ENCODE measurements at regions not wholly inside any gene's neighbourhood (a gene's known extent, or its start where the extent isn't known, plus 50 kb on each side); places are given as distances from the start of the nearest gene placed in this dataset.
"Not testable (repeated sequence)": the region's sequence is repeated elsewhere in the genome, so short reads cannot be mapped to it uniquely, and the experiment has no call there.

- no peak overlapping the region for H3K4me3 ChIP-seq (ENCODE audit: low read depth, low read length)
- in situ Hi-C loops (cut with HindIII; ENCODE audit: low sequenced_read_pairs): no loop called here
- no peak for TF ChIP-seq CTCF (IDR thresholded peaks at IDR 0.05; ENCODE audit: low read depth, low read length)
- DNase-seq (ENCODE audit: low read depth, low spot score): no peak
These were observed 112.8 kb downstream of the OTOR start for GRCh38 chr20:16860914-16861313.

DNA sequence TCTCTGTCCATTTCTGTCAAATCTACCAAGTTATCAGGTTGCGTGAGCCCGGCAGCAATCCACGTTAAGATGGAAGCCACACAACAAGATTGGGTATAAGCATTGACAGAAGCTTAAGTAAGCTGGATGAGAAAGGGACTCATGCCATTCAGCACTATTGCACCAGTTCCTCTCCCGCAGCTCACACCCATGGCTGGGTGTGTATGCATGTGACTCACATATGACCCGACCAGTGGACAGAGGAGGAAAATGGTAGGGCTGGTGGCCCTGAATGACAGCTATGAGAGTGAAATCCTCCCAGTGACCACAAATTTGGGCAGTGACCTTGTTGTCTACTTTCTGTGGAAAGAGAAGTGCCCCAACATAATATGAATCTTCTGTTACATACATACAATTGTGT, 113.5 kb downstream of the OTOR start:
- H3K4me3 ChIP-seq (ENCODE audit: low read depth, low read length): no peak overlapping the region
- DNase-seq (ENCODE audit: low read depth, low spot score): no peak
- in situ Hi-C loops (cut with HindIII; ENCODE audit: low sequenced_read_pairs): no loop called here
- TF ChIP-seq CTCF (IDR thresholded peaks at IDR 0.05; ENCODE audit: low read depth, low read length): no peak

GRCh38 chr20:16863303-16863702, 115.1 kb downstream of the OTOR start:
- TF ChIP-seq CTCF (IDR thresholded peaks at IDR 0.05; ENCODE audit: low read depth, low read length): no peak
- no peak overlapping the region for H3K4me3 ChIP-seq (ENCODE audit: low read depth, low read length)
- no peak for DNase-seq (ENCODE audit: low read depth, low spot score)
- in situ Hi-C loops (cut with HindIII; ENCODE audit: low sequenced_read_pairs): no loop called here

- H3K4me3 ChIP-seq (ENCODE audit: low read depth, low read length): no peak overlapping the region
- no peak for TF ChIP-seq CTCF (IDR thresholded peaks at IDR 0.05; ENCODE audit: low read depth, low read length)
- no peak for DNase-seq (ENCODE audit: low read depth, low spot score)
- in situ Hi-C loops (cut with HindIII; ENCODE audit: low sequenced_read_pairs): no loop called here
These were observed 115.9 kb downstream of the OTOR start for GRCh38 chr20:16864069-16864468.

- no peak for DNase-seq (ENCODE audit: low read depth, low spot score)
- no peak for TF ChIP-seq CTCF (IDR thresholded peaks at IDR 0.05; ENCODE audit: low read depth, low read length)
- no peak overlapping the region for H3K4me3 ChIP-seq (ENCODE audit: low read depth, low read length)
- in situ Hi-C loops (cut with HindIII; ENCODE audit: low sequenced_read_pairs): no loop called here
These were observed 116.8 kb downstream of the OTOR start for GRCh38 chr20:16864963-16865362.

- TF ChIP-seq CTCF (IDR thresholded peaks at IDR 0.05; ENCODE audit: low read depth, low read length): no peak
- no peak overlapping the region for H3K4me3 ChIP-seq (ENCODE audit: low read depth, low read length)
- in situ Hi-C loops (cut with HindIII; ENCODE audit: low sequenced_read_pairs): no loop called here
- no peak for DNase-seq (ENCODE audit: low read depth, low spot score)
These were observed 117.2 kb downstream of the OTOR start for GRCh38 chr20:16865406-16865805.

DNA sequence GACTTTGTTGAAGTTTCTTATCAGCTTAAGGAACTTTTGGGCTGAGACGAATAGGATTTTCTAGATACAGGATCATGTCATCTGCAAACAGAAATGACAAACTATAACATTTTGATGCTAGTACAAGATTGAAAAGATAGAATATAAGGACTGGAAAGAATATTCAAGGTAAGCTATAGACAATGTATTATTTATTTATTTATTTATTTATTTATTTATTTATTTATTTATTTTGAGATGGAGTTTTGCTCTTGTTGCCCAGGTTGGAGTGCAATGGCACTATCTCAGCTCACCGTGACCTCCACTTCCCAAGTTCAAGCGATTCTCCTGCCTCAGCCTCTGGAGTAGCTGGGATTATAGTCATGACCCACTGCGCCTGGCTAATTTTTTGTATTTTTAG, 125.0 kb downstream of the OTOR start:
- in situ Hi-C loops (cut with HindIII; ENCODE audit: low sequenced_read_pairs); DNase-seq (ENCODE audit: low read depth, low spot score); H3K4me3 ChIP-seq (ENCODE audit: low read depth, low read length): not testable (repeated sequence)
